ENCODE measurements at regions not wholly inside any gene's neighbourhood (a gene's known extent, or its start where the extent isn't known, plus 50 kb on each side); places are given as distances from the start of the nearest gene placed in this dataset.
"Not testable (repeated sequence)": the region's sequence is repeated elsewhere in the genome, so short reads cannot be mapped to it uniquely, and the experiment has no call there.

- not testable (repeated sequence) for H3K9me3 ChIP-seq (replicated peaks; ENCODE audit: control insufficient read depth, low read depth, low read length); DNase-seq; H3K36me3 ChIP-seq (ENCODE audit: control insufficient read depth, insufficient read depth, low read length); H3K27ac ChIP-seq (ENCODE audit: low read length); H3K27me3 ChIP-seq (ENCODE audit: control insufficient read depth, insufficient read depth, low read length); H3K4me1 ChIP-seq (ENCODE audit: control insufficient read depth, insufficient read depth, low read length); H3K4me3 ChIP-seq (ENCODE audit: low read length)
- no CpG with 5 or more reads among the region's 14 CpGs for WGBS (ENCODE audit: insufficient coverage)
Measured at GRCh38 chr15:20144333-20145036, 397.1 kb downstream of the GOLGA6L6 start.

- not testable (repeated sequence) for DNase-seq; H3K27ac ChIP-seq (ENCODE audit: low read length); H3K4me3 ChIP-seq (ENCODE audit: low read length); H3K4me1 ChIP-seq (ENCODE audit: control insufficient read depth, insufficient read depth, low read length); H3K27me3 ChIP-seq (ENCODE audit: control insufficient read depth, insufficient read depth, low read length); H3K9me3 ChIP-seq (replicated peaks; ENCODE audit: control insufficient read depth, low read depth, low read length); H3K36me3 ChIP-seq (ENCODE audit: control insufficient read depth, insufficient read depth, low read length)
- WGBS (ENCODE audit: insufficient coverage): no CpG with 5 or more reads among the region's 3 CpGs
Measured at GRCh38 chr15:20142906-20143305, 398.7 kb downstream of the GOLGA6L6 start.

- H3K4me1 ChIP-seq (ENCODE audit: control insufficient read depth, insufficient read depth, low read length); H3K27ac ChIP-seq (ENCODE audit: low read length); H3K36me3 ChIP-seq (ENCODE audit: control insufficient read depth, insufficient read depth, low read length); H3K9me3 ChIP-seq (replicated peaks; ENCODE audit: control insufficient read depth, low read depth, low read length); H3K27me3 ChIP-seq (ENCODE audit: control insufficient read depth, insufficient read depth, low read length); H3K4me3 ChIP-seq (ENCODE audit: low read length); DNase-seq: not testable (repeated sequence)
- 43% methylated on average over 1 of the region's 1 CpG for WGBS (ENCODE audit: insufficient coverage)
Measured at GRCh38 chr15:20142410-20142809, 399.2 kb downstream of the GOLGA6L6 start.

- no CpG with 5 or more reads among the region's 4 CpGs for WGBS (ENCODE audit: insufficient coverage)
- H3K4me1 ChIP-seq (ENCODE audit: control insufficient read depth, insufficient read depth, low read length): not testable (repeated sequence)
Measured at GRCh38 chr15:20124668-20125067, 416.9 kb downstream of the GOLGA6L6 start.

GRCh38 chr15:20106026-20106425 is 435.6 kb downstream of the GOLGA6L6 start:
- Histone ChIP-seq H3K27ac (ENCODE audit: low read length) (no peak overlapping the region), H3K4me3 (ENCODE audit: low read length) (no peak overlapping the region), H3K36me3 (ENCODE audit: control insufficient read depth, insufficient read depth, low read length) (no peaks in the 10 kb centered on the region), H3K4me1 (ENCODE audit: control insufficient read depth, insufficient read depth, low read length) (no peaks in the 10 kb centered on the region), H3K27me3 (ENCODE audit: control insufficient read depth, insufficient read depth, low read length) (no peaks in the 10 kb centered on the region), H3K9me3 (replicated peaks; ENCODE audit: control insufficient read depth, low read depth, low read length) (peaks cover 14% of the 10 kb centered on the region)
- 56% methylated on average over 2 of the region's 2 CpGs for WGBS (ENCODE audit: insufficient coverage)
- no peak for DNase-seq

More at GRCh38 chr15:20124668-20125067, 416.9 kb downstream of the GOLGA6L6 start:
- not testable (repeated sequence) for H3K9me3 ChIP-seq (replicated peaks; ENCODE audit: control insufficient read depth, low read depth, low read length); DNase-seq; H3K4me3 ChIP-seq (ENCODE audit: low read length); H3K27me3 ChIP-seq (ENCODE audit: control insufficient read depth, insufficient read depth, low read length); H3K36me3 ChIP-seq (ENCODE audit: control insufficient read depth, insufficient read depth, low read length); H3K27ac ChIP-seq (ENCODE audit: low read length)

- H3K9me3 ChIP-seq (replicated peaks; ENCODE audit: control insufficient read depth, low read depth, low read length): peaks cover 14% of the 10 kb centered on the region
- 100% methylated on average over 1 of the region's 3 CpGs for WGBS (ENCODE audit: insufficient coverage)
- H3K4me3 ChIP-seq (ENCODE audit: low read length); H3K27ac ChIP-seq (ENCODE audit: low read length); H3K36me3 ChIP-seq (ENCODE audit: control insufficient read depth, insufficient read depth, low read length); DNase-seq; H3K27me3 ChIP-seq (ENCODE audit: control insufficient read depth, insufficient read depth, low read length); H3K4me1 ChIP-seq (ENCODE audit: control insufficient read depth, insufficient read depth, low read length): not testable (repeated sequence)
Measured at GRCh38 chr15:20105011-20105990, 436.3 kb downstream of the GOLGA6L6 start.

GRCh38 chr15:20104551-20104950 is 437.0 kb downstream of the GOLGA6L6 start:
- not testable (repeated sequence) for H3K4me1 ChIP-seq (ENCODE audit: control insufficient read depth, insufficient read depth, low read length); DNase-seq; H3K36me3 ChIP-seq (ENCODE audit: control insufficient read depth, insufficient read depth, low read length); H3K27me3 ChIP-seq (ENCODE audit: control insufficient read depth, insufficient read depth, low read length); H3K4me3 ChIP-seq (ENCODE audit: low read length); H3K27ac ChIP-seq (ENCODE audit: low read length)
- WGBS (ENCODE audit: insufficient coverage): no CpG with 5 or more reads among the region's 6 CpGs
- peaks cover 14% of the 10 kb centered on the region for H3K9me3 ChIP-seq (replicated peaks; ENCODE audit: control insufficient read depth, low read depth, low read length)

GRCh38 chr15:20102862-20103261 is 438.7 kb downstream of the GOLGA6L6 start:
- not testable (repeated sequence) for H3K4me3 ChIP-seq (ENCODE audit: low read length); H3K27me3 ChIP-seq (ENCODE audit: control insufficient read depth, insufficient read depth, low read length); H3K27ac ChIP-seq (ENCODE audit: low read length); H3K36me3 ChIP-seq (ENCODE audit: control insufficient read depth, insufficient read depth, low read length); H3K4me1 ChIP-seq (ENCODE audit: control insufficient read depth, insufficient read depth, low read length); DNase-seq
- WGBS (ENCODE audit: insufficient coverage): 65% methylated on average over 2 of the region's 5 CpGs
- peaks cover 14% of the 10 kb centered on the region for H3K9me3 ChIP-seq (replicated peaks; ENCODE audit: control insufficient read depth, low read depth, low read length)

- H3K27ac ChIP-seq (ENCODE audit: low read length); H3K27me3 ChIP-seq (ENCODE audit: control insufficient read depth, insufficient read depth, low read length); H3K4me3 ChIP-seq (ENCODE audit: low read length); H3K36me3 ChIP-seq (ENCODE audit: control insufficient read depth, insufficient read depth, low read length); DNase-seq; H3K4me1 ChIP-seq (ENCODE audit: control insufficient read depth, insufficient read depth, low read length): not testable (repeated sequence)
- WGBS (ENCODE audit: insufficient coverage): no CpG with 5 or more reads among the region's 1 CpG
- H3K9me3 ChIP-seq (replicated peaks; ENCODE audit: control insufficient read depth, low read depth, low read length): peaks cover 14% of the 10 kb centered on the region
Measured at GRCh38 chr15:20102209-20102608, 439.4 kb downstream of the GOLGA6L6 start.

GRCh38 chr15:20101281-20101680 is 440.3 kb downstream of the GOLGA6L6 start:
- H3K27me3 ChIP-seq (ENCODE audit: control insufficient read depth, insufficient read depth, low read length); H3K36me3 ChIP-seq (ENCODE audit: control insufficient read depth, insufficient read depth, low read length); H3K27ac ChIP-seq (ENCODE audit: low read length); DNase-seq; H3K4me1 ChIP-seq (ENCODE audit: control insufficient read depth, insufficient read depth, low read length); H3K4me3 ChIP-seq (ENCODE audit: low read length): not testable (repeated sequence)
- peaks cover 14% of the 10 kb centered on the region for H3K9me3 ChIP-seq (replicated peaks; ENCODE audit: control insufficient read depth, low read depth, low read length)
- WGBS (ENCODE audit: insufficient coverage): no CpG with 5 or more reads among the region's 3 CpGs
